Endodermal cell (in vitro differentiated cells): ENCODE measurements at regions not wholly inside any gene's neighbourhood (a gene's known extent, or its start where the extent isn't known, plus 50 kb on each side); places are given as distances from the start of the nearest gene placed in this dataset.

ENCODE experiments used
- DNase-seq: peaks from one replicate; pipeline ENCODE4 v3.0.0-alpha.2; 2017
- H3K27ac ChIP-seq: 2 replicates; pipeline ENCODE4 v1.5.1; 2013; ENCODE audit warnings: mild to moderate bottlenecking, low read depth, low read length, moderate library complexity
- H3K27me3 ChIP-seq: 2 replicates; pipeline ENCODE4 v1.6.1; 2013; ENCODE audit warnings: mild to moderate bottlenecking, low read length, moderate library complexity; ENCODE audit not compliant: insufficient read depth, control insufficient read depth, poor library complexity, severe bottlenecking
- H3K36me3 ChIP-seq: 2 replicates; pipeline ENCODE4 v1.7.0; 2013; ENCODE audit warnings: mild to moderate bottlenecking, low read length, moderate library complexity; ENCODE audit not compliant: control insufficient read depth, insufficient read depth
- H3K4me1 ChIP-seq: one replicate; pipeline ENCODE4 v1.7.0; 2013; ENCODE audit warnings: low read length; ENCODE audit not compliant: control insufficient read depth, insufficient read depth
- H3K4me3 ChIP-seq: 2 replicates; pipeline ENCODE4 v1.5.1; 2013; ENCODE audit warnings: mild to moderate bottlenecking, low read length, moderate library complexity
- H3K9ac ChIP-seq: 2 replicates; pipeline ENCODE4 v1.6.1; 2013; ENCODE audit warnings: mild to moderate bottlenecking, low read length, moderate library complexity; ENCODE audit not compliant: poor library complexity, severe bottlenecking; ENCODE audit errors: extremely low read depth
- H3K9me3 ChIP-seq: 2 replicates; pipeline ENCODE4 v1.6.1; 2013; ENCODE audit warnings: mild to moderate bottlenecking, low read length, moderate library complexity; ENCODE audit not compliant: control insufficient read depth
- H3K27ac Mint-ChIP-seq: 2 replicates; pipeline ENCODE4 v1.8.0; 2020; ENCODE audit warnings: mixed read lengths
- H3K27me3 Mint-ChIP-seq: 2 replicates; pipeline ENCODE4 v1.8.0; 2021; ENCODE audit warnings: mild to moderate bottlenecking, mixed read lengths; ENCODE audit not compliant: insufficient read depth
- H3K36me3 Mint-ChIP-seq: 2 replicates; pipeline ENCODE4 v1.8.0; 2020; ENCODE audit warnings: low read depth, mixed read lengths
- H3K4me1 Mint-ChIP-seq: 2 replicates; pipeline ENCODE4 v1.8.0; 2020; ENCODE audit warnings: mixed read lengths
- H3K4me3 Mint-ChIP-seq: 2 replicates; pipeline ENCODE4 v1.8.0; 2020; ENCODE audit warnings: mild to moderate bottlenecking, moderate library complexity, mixed read lengths
- H3K9me3 Mint-ChIP-seq: 2 replicates; pipeline ENCODE4 v1.8.0; 2020; ENCODE audit warnings: mild to moderate bottlenecking, mixed read lengths
- WGBS, 2 experiments: methylation state at CpG; one replicate each; pipeline versions ENCODE4 v1.1.5 to v1.1.7; 2013; ENCODE audit warnings: missing lambda C conversion rate in 2 of 2, mixed read lengths in 1 of 2; ENCODE audit not compliant: insufficient coverage in 1 of 2, insufficient read length in 1 of 2; 5-methylcytosine and 5-hydroxymethylcytosine counted together
- TF ChIP-seq, protein P1 (sequence below): fragments of 200-600 bp; sonication (generic); conservative IDR thresholded peaks from 2 replicates; pipeline ENCODE4 v1.5.0; 2021; ENCODE audit warnings: antibody characterized with exemption, mild to moderate bottlenecking

DNA sequence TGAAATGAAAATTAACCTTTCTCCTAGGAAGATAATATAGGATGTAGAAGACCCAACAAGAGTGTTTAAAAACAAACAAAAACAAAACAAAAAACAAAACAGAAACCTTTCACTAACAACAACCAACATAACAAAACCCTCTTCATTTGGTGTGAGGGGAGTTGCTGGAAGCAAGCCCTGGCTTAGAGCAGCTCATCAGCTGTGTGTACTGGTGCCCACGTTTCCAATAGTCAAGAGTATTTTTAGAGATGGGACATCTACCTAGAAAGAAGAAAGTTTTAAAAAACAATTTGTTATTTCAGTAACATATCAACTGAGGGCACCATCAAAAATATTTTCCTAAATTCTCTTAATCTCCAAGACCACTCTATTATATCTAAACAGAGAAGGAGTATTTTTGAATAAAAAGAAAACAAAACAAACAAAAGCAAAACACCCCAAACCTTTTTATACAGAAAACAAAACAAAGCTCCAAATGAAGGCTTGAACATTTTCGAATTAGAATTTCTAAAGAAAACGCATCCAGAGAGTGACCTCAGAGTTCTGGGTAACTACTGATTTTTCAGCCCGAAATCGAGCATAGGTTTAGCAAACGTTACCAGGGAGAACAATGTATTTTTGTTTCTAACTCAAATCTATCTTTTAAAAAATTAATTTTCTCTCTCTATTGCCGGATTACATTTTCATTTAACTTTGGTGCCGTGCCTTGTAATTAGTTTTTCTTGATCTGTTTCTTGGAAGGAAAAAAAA lies 134.6 kb downstream of the INSIG2 start:
- Histone ChIP-seq H3K9me3 (no peaks in the 10 kb centered on the region), H3K27me3 (peaks cover 16% of the 10 kb centered on the region), H3K9ac (peak overlapping the region; percentile 56), H3K27ac (no peak overlapping the region), H3K4me3 (peak overlapping the region; percentile 83), H3K4me1 (peaks cover 13% of the 10 kb centered on the region), H3K36me3 (no peaks in the 10 kb centered on the region)
- peaks cover 29% of the 10 kb centered on the region for H3K27me3 Mint-ChIP-seq
- 19 to 25% methylated on average over 6 to 8 of the region's 8 CpGs for WGBS, 2 experiments
- TF ChIP-seq, protein P1, sequence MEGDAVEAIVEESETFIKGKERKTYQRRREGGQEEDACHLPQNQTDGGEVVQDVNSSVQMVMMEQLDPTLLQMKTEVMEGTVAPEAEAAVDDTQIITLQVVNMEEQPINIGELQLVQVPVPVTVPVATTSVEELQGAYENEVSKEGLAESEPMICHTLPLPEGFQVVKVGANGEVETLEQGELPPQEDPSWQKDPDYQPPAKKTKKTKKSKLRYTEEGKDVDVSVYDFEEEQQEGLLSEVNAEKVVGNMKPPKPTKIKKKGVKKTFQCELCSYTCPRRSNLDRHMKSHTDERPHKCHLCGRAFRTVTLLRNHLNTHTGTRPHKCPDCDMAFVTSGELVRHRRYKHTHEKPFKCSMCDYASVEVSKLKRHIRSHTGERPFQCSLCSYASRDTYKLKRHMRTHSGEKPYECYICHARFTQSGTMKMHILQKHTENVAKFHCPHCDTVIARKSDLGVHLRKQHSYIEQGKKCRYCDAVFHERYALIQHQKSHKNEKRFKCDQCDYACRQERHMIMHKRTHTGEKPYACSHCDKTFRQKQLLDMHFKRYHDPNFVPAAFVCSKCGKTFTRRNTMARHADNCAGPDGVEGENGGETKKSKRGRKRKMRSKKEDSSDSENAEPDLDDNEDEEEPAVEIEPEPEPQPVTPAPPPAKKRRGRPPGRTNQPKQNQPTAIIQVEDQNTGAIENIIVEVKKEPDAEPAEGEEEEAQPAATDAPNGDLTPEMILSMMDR, result no peak
- H3K4me3 Mint-ChIP-seq, result peak overlapping the region; percentile 71
- no peaks in the 10 kb centered on the region for H3K36me3 Mint-ChIP-seq
- H3K27ac Mint-ChIP-seq, result no peak overlapping the region
- peaks cover 40% of the 10 kb centered on the region for H3K4me1 Mint-ChIP-seq
- no peak for DNase-seq
- H3K9me3 Mint-ChIP-seq, result no peaks in the 10 kb centered on the region

DNA sequence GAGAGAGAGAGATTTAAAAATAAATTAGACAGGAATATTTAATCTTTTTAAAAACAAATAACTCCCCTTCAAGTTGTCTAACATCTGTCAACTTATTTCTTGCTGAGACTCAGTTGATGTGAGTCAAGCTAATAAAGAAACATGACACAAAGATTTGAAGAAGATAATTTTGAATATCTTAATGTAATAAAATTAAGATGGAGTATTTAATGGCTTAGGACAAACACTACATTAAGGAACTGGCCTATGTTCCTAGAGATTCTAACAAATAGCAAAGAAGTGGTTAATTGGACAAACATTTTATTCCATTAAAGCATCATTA lies 134.0 kb downstream of the INSIG2 start:
- Histone ChIP-seq H3K4me1 (peaks cover 13% of the 10 kb centered on the region), H3K4me3 (no peak overlapping the region), H3K9ac (no peak overlapping the region), H3K36me3 (no peaks in the 10 kb centered on the region), H3K9me3 (no peaks in the 10 kb centered on the region), H3K27ac (no peak overlapping the region), H3K27me3 (peaks cover 16% of the 10 kb centered on the region)
- no peak overlapping the region for H3K27ac Mint-ChIP-seq
- H3K4me1 Mint-ChIP-seq, result peaks cover 40% of the 10 kb centered on the region
- no peaks in the 10 kb centered on the region for H3K36me3 Mint-ChIP-seq
- TF ChIP-seq, protein P1, result no peak
- DNase-seq, result no peak
- H3K9me3 Mint-ChIP-seq, result no peaks in the 10 kb centered on the region
- H3K27me3 Mint-ChIP-seq, result peaks cover 29% of the 10 kb centered on the region
- no peak overlapping the region for H3K4me3 Mint-ChIP-seq

GRCh38 chr2:118221536-118222272 lies 133.4 kb downstream of the INSIG2 start:
- no peaks in the 10 kb centered on the region for H3K9me3 Mint-ChIP-seq
- H3K27me3 Mint-ChIP-seq, result peaks cover 26% of the 10 kb centered on the region
- TF ChIP-seq, protein P1, result peak; percentile 89
- H3K4me1 Mint-ChIP-seq, result peaks cover 40% of the 10 kb centered on the region
- no peaks in the 10 kb centered on the region for H3K36me3 Mint-ChIP-seq
- no peaks in the 10 kb centered on the region for H3K9me3 ChIP-seq
- peak overlapping the region; percentile 62 for H3K27ac ChIP-seq
- WGBS, 2 experiments, result 42 to 45% methylated on average over 10 of the region's 10 CpGs
- H3K27me3 ChIP-seq, result peaks cover 16% of the 10 kb centered on the region
- H3K36me3 ChIP-seq, result no peaks in the 10 kb centered on the region
- no peak overlapping the region for H3K9ac ChIP-seq
- H3K4me1 ChIP-seq, result peaks cover 13% of the 10 kb centered on the region
- H3K4me3 ChIP-seq, result no peak overlapping the region
- no peak overlapping the region for H3K27ac Mint-ChIP-seq
- DNase-seq, result peak; percentile 61
- no peak overlapping the region for H3K4me3 Mint-ChIP-seq
